ENCODE measurements at regions not wholly inside any gene's neighbourhood (a gene's known extent, or its start where the extent isn't known, plus 50 kb on each side); places are given as distances from the start of the nearest gene placed in this dataset.
A peak's percentile ranks its signal among the peaks of the same experiment; 100 is the strongest.

GRCh38 chr5:155923784-155924183 lies 403.2 kb upstream of the SGCD start:
- Mint-ChIP-seq H3K27ac (no peak overlapping the region; the same call in 1 of the 2 replicates), H3K27me3 (ENCODE audit: low read depth) (no peaks in the 10 kb centered on the region), H3K36me3 (no peaks in the 10 kb centered on the region), H3K4me1 (peaks cover 20% of the 10 kb centered on the region), H3K9me3 (no peaks in the 10 kb centered on the region), H3K4me3 (no peak overlapping the region)
- POLR2A ChIA-PET: no interaction called here
- ATAC-seq (peak; percentile 86), DNase-seq (ENCODE audit: low spot score) (no peak)
- TF ChIP-seq ETV6 (CRISPR knock-in tag; IDR thresholded peaks at IDR 0.05): no peak
- no peak for TF ChIP-seq ZNF317 (CRISPR knock-in tag; IDR thresholded peaks at IDR 0.05; ENCODE audit: borderline replicate concordance, low read depth)
- TF ChIP-seq ARID4B (CRISPR knock-in tag; IDR thresholded peaks at IDR 0.05; ENCODE audit: borderline replicate concordance): no peak
- no peak for TF ChIP-seq E2F4 (CRISPR knock-in tag; IDR thresholded peaks at IDR 0.05; ENCODE audit: borderline replicate concordance, low read depth)
- TF ChIP-seq EMX1 (CRISPR knock-in tag; IDR thresholded peaks at IDR 0.05): no peak
- no peak for TF ChIP-seq USF2 (CRISPR knock-in tag; IDR thresholded peaks at IDR 0.05)
- TF ChIP-seq ZNF423 (CRISPR knock-in tag; IDR thresholded peaks at IDR 0.05): no peak
- TF ChIP-seq NFYB (CRISPR knock-in tag; conservative IDR thresholded peaks at IDR 0.05; ENCODE audit: low read depth): no peak
- no peak for TF ChIP-seq FOXJ3 (CRISPR knock-in tag; IDR thresholded peaks at IDR 0.05; ENCODE audit: borderline replicate concordance)
- CTCF ChIA-PET: no interaction called here

- H3K27me3 Mint-ChIP-seq (ENCODE audit: low read depth): no peaks in the 10 kb centered on the region
- no peak for TF ChIP-seq MXD4 (CRISPR knock-in tag; IDR thresholded peaks at IDR 0.05; ENCODE audit: borderline replicate concordance)
- TF ChIP-seq ZNF317 (CRISPR knock-in tag; IDR thresholded peaks at IDR 0.05; ENCODE audit: borderline replicate concordance, low read depth): no peak
- TF ChIP-seq GRHL2 (CRISPR knock-in tag; IDR thresholded peaks at IDR 0.05; ENCODE audit: insufficient replicate concordance, severe bottlenecking): no peak
- no peak for TF ChIP-seq TCF7 (CRISPR knock-in tag; IDR thresholded peaks at IDR 0.05; ENCODE audit: low read depth)
- no peak for TF ChIP-seq E2F4 (CRISPR knock-in tag; IDR thresholded peaks at IDR 0.05; ENCODE audit: borderline replicate concordance, low read depth)
- TF ChIP-seq AFF4 (CRISPR knock-in tag; IDR thresholded peaks at IDR 0.05; ENCODE audit: borderline replicate concordance): no peak
- TF ChIP-seq CREB1 (CRISPR knock-in tag; IDR thresholded peaks at IDR 0.05): no peak
- no peak for TF ChIP-seq NFATC4 (CRISPR knock-in tag; IDR thresholded peaks at IDR 0.05)
- no peak for TF ChIP-seq EMX1 (CRISPR knock-in tag; IDR thresholded peaks at IDR 0.05)
- no peaks in the 10 kb centered on the region for H3K9me3 Mint-ChIP-seq
- H3K4me1 Mint-ChIP-seq: peaks cover 20% of the 10 kb centered on the region
- CTCF ChIA-PET: no interaction called here
- POLR2A ChIA-PET: no interaction called here
- DNase-seq (ENCODE audit: low spot score) (no peak), ATAC-seq (no peak)
- no peak overlapping the region for H3K4me3 Mint-ChIP-seq
- H3K27ac Mint-ChIP-seq: no peak overlapping the region
- no peaks in the 10 kb centered on the region for H3K36me3 Mint-ChIP-seq
Measured at GRCh38 chr5:155926031-155926430, 400.9 kb upstream of the SGCD start.
